Left ventricle myocardium inferior (tissue), 1 donor: ENCODE measurements at regions not wholly inside any gene's neighbourhood (a gene's known extent, or its start where the extent isn't known, plus 50 kb on each side); places are given as distances from the start of the nearest gene placed in this dataset.
A peak's percentile ranks its signal among the peaks of the same experiment; 100 is the strongest.
"Not testable (repeated sequence)": the region's sequence is repeated elsewhere in the genome, so short reads cannot be mapped to it uniquely, and the experiment has no call there.

ENCODE experiments used
- DNase-seq: peaks from one replicate; pipeline ENCODE4 v3.0.0-alpha.2; 2020
- H3K27ac ChIP-seq: fragments of 200-600 bp; replicated peaks from 2 replicates; pipeline ENCODE4 v1.8.0; 2021
- H3K27me3 ChIP-seq: fragments of 200-600 bp; 2 replicates; pipeline ENCODE4 v1.8.0; 2021; ENCODE audit warnings: low read depth
- H3K36me3 ChIP-seq: fragments of 200-600 bp; 2 replicates; pipeline ENCODE4 v1.8.0; 2021
- H3K4me1 ChIP-seq: fragments of 200-600 bp; 2 replicates; pipeline ENCODE4 v1.8.0; 2021
- H3K4me3 ChIP-seq: fragments of 200-600 bp; 2 replicates; pipeline ENCODE4 v1.8.0; 2021; ENCODE audit warnings: mild to moderate bottlenecking, moderate library complexity
- H3K9me3 ChIP-seq: fragments of 200-600 bp; replicated peaks from 2 replicates; pipeline ENCODE4 v1.8.0; 2021
- intact Hi-C: fragments of 100-400 bp; cut with micrococcal nuclease; formaldehyde crosslinking; loops from one replicate; pipeline ENCODE4 v1.11.0; 2022
- TF ChIP-seq, protein P1 (sequence below): fragments of 200-600 bp; IDR thresholded peaks from 2 replicates; pipeline ENCODE4 v1.8.0; 2021; ENCODE audit warnings: antibody characterized with exemption, mild to moderate bottlenecking, borderline replicate concordance
- donor health status: DM: no; HTN: yes; CAD: no; lungs with severe emphysema.

- H3K4me1 ChIP-seq, result no peaks in the 10 kb centered on the region
- H3K9me3 ChIP-seq, result no peaks in the 10 kb centered on the region
- TF ChIP-seq, protein P1, sequence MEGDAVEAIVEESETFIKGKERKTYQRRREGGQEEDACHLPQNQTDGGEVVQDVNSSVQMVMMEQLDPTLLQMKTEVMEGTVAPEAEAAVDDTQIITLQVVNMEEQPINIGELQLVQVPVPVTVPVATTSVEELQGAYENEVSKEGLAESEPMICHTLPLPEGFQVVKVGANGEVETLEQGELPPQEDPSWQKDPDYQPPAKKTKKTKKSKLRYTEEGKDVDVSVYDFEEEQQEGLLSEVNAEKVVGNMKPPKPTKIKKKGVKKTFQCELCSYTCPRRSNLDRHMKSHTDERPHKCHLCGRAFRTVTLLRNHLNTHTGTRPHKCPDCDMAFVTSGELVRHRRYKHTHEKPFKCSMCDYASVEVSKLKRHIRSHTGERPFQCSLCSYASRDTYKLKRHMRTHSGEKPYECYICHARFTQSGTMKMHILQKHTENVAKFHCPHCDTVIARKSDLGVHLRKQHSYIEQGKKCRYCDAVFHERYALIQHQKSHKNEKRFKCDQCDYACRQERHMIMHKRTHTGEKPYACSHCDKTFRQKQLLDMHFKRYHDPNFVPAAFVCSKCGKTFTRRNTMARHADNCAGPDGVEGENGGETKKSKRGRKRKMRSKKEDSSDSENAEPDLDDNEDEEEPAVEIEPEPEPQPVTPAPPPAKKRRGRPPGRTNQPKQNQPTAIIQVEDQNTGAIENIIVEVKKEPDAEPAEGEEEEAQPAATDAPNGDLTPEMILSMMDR, result no peak
- H3K36me3 ChIP-seq, result no peaks in the 10 kb centered on the region
- no peak for DNase-seq
- no peak overlapping the region for H3K4me3 ChIP-seq
- H3K27me3 ChIP-seq, result no peaks in the 10 kb centered on the region
- peak overlapping the region; percentile 1 for H3K27ac ChIP-seq
- intact Hi-C loops, result no loop called here
Measured at GRCh38 chr3:115401298-115401697, 222.0 kb upstream of the GAP43 start.

- Histone ChIP-seq H3K9me3 (no peaks in the 10 kb centered on the region), H3K4me3 (no peak overlapping the region), H3K36me3 (no peaks in the 10 kb centered on the region), H3K27me3 (no peaks in the 10 kb centered on the region), H3K27ac (peak overlapping the region; percentile 1), H3K4me1 (no peaks in the 10 kb centered on the region)
- TF ChIP-seq, protein P1, result no peak
- intact Hi-C loops, result no loop called here
- DNase-seq, result no peak
Measured at GRCh38 chr3:115401851-115402501, 221.3 kb upstream of the GAP43 start.

DNA sequence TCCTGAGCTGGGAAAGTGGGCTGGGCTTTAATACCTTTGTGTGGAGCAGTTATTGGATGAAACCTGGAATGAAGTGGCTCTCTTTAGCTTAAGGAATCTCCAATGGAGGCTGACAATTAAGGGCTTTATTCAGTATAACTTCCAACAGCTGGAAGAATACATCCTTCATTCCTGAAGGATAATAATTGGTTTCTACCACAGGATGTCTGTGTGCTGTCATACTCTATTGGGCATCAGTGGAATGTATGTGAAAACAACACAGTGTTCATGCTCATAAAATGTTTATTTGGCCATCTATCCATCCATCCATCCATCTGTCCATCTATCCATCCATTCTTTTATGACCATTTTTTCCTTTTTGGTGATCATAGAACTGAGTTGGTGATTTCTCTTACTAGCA, 220.7 kb upstream of the GAP43 start:
- TF ChIP-seq, protein P1, result no peak
- H3K4me3 ChIP-seq, result no peak overlapping the region
- H3K9me3 ChIP-seq, result no peaks in the 10 kb centered on the region
- H3K4me1 ChIP-seq, result no peaks in the 10 kb centered on the region
- no peak for DNase-seq
- intact Hi-C loops, result no loop called here
- H3K36me3 ChIP-seq, result no peaks in the 10 kb centered on the region
- no peak overlapping the region for H3K27ac ChIP-seq
- H3K27me3 ChIP-seq, result no peaks in the 10 kb centered on the region

- TF ChIP-seq, protein P1, result no peak
- Histone ChIP-seq H3K4me3 (no peak overlapping the region), H3K27ac (no peak overlapping the region), H3K9me3 (no peaks in the 10 kb centered on the region), H3K36me3 (no peaks in the 10 kb centered on the region), H3K27me3 (no peaks in the 10 kb centered on the region), H3K4me1 (no peaks in the 10 kb centered on the region)
- intact Hi-C loops, result no loop called here
- DNase-seq, result no peak
Measured at GRCh38 chr3:115403786-115404185, 219.5 kb upstream of the GAP43 start.

DNA sequence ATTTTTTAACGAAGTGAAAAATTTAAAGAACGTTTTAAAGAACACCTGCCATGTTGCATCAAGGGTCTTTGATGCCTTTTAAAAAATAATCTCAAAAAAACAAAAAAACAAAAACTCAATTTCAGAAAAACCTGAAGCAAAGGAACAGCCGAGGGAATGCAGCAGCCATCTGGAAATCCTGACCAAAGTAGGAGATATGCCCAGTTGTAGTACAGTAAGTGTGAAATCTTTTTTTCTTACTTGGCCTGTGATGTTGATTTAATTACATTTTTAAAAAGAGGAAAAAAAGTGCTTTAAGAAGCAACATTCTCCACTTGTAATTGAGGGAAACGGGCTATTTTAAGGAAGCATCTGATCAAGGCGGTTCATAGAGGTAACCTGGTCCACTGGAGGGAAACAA, 213.7 kb upstream of the GAP43 start:
- intact Hi-C loops, result no loop called here
- no peak overlapping the region for H3K4me3 ChIP-seq

GRCh38 chr3:115414610-115415009, 208.7 kb upstream of the GAP43 start:
- H3K4me1 ChIP-seq, H3K27ac ChIP-seq, DNase-seq, H3K9me3 ChIP-seq, H3K4me3 ChIP-seq, H3K36me3 ChIP-seq, H3K27me3 ChIP-seq, intact Hi-C loops: not testable (repeated sequence)

More for the DNA sequence above, 213.7 kb upstream of the GAP43 start:
- Histone ChIP-seq H3K27me3 (no peaks in the 10 kb centered on the region), H3K36me3 (no peaks in the 10 kb centered on the region), H3K9me3 (no peaks in the 10 kb centered on the region), H3K27ac (no peak overlapping the region), H3K4me1 (no peaks in the 10 kb centered on the region)
- TF ChIP-seq, protein P1, result no peak
- no peak for DNase-seq
